Natural killer cell (primary cell): ENCODE measurements at regions not wholly inside any gene's neighbourhood (a gene's known extent, or its start where the extent isn't known, plus 50 kb on each side); places are given as distances from the start of the nearest gene placed in this dataset.
"Not testable (repeated sequence)": the region's sequence is repeated elsewhere in the genome, so short reads cannot be mapped to it uniquely, and the experiment has no call there.

Experiments
- ATAC-seq, 3 donors: fragments of 150-1000 bp in 2 of 3; fragments of 200-7000 bp in 1 of 3; cut with Tn5 transposase; 1 replicate in 1 of 3; 2 replicates in 2 of 3; pipeline ENCODE4 v1.10.0; 2021; ENCODE audit warnings: mild to moderate bottlenecking in 2 of 3, moderate library complexity in 2 of 3
- DNase-seq, 2 donors: peaks; one replicate each; pipeline versions ENCODE4 v3.0.0 to v3.0.0-alpha.2; 2013 to 2021; ENCODE audit warnings: mixed read lengths in 1 of 2
- H3K27ac ChIP-seq: one replicate; pipeline ENCODE4 v1.5.1; 2013; ENCODE audit warnings: mild to moderate bottlenecking, low read length
- H3K27me3 ChIP-seq: one replicate; pipeline ENCODE4 v1.6.1; 2013; ENCODE audit warnings: low read length; ENCODE audit not compliant: control insufficient read depth, insufficient read depth
- H3K36me3 ChIP-seq: one replicate; pipeline ENCODE4 v1.6.1; 2013; ENCODE audit warnings: low read length; ENCODE audit not compliant: control insufficient read depth, insufficient read depth
- H3K4me1 ChIP-seq: one replicate; pipeline ENCODE4 v1.6.1; 2013; ENCODE audit warnings: low read length; ENCODE audit not compliant: control insufficient read depth, insufficient read depth
- H3K4me3 ChIP-seq: one replicate; pipeline ENCODE4 v1.5.1; 2013; ENCODE audit warnings: low read length
- H3K9me3 ChIP-seq: one replicate; pipeline ENCODE4 v1.6.1; 2013; ENCODE audit warnings: low read length; ENCODE audit not compliant: control insufficient read depth, insufficient read depth
- H3K27ac Mint-ChIP-seq, 2 donors: one replicate each; pipeline ENCODE4 v1.8.0; 2022; ENCODE audit warnings: mild to moderate bottlenecking in 2 of 2, mixed read lengths in 2 of 2, moderate library complexity in 1 of 2
- H3K27me3 Mint-ChIP-seq, 2 donors: one replicate each; pipeline ENCODE4 v1.8.0; 2022; ENCODE audit warnings: low read depth in 2 of 2, mixed read lengths in 2 of 2
- H3K36me3 Mint-ChIP-seq: one replicate; pipeline ENCODE4 v1.8.0; 2022; ENCODE audit warnings: mixed read lengths
- H3K4me1 Mint-ChIP-seq, 2 donors: one replicate each; pipeline ENCODE4 v1.8.0; 2022; ENCODE audit warnings: mixed read lengths in 2 of 2
- H3K4me3 Mint-ChIP-seq: one replicate; pipeline ENCODE4 v1.8.0; 2022; ENCODE audit warnings: mild to moderate bottlenecking, moderate library complexity, mixed read lengths
- H3K9me3 Mint-ChIP-seq, 2 donors: one replicate each; pipeline ENCODE4 v1.8.0; 2022; ENCODE audit warnings: mixed read lengths in 2 of 2
- CTCF ChIP-seq: fragments of 200-600 bp; IDR thresholded peaks from one replicate; pipeline ENCODE4 v1.8.0; 2022; ENCODE audit warnings: antibody characterized with exemption
- WGBS: methylation state at CpG from one replicate; pipeline ENCODE4 v1.1.7; 2013; ENCODE audit warnings: missing lambda C conversion rate; ENCODE audit not compliant: insufficient coverage; 5-methylcytosine and 5-hydroxymethylcytosine counted together
- intact Hi-C: fragments of 100-400 bp; cut with micrococcal nuclease; formaldehyde crosslinking; loops from one replicate; pipeline ENCODE4 v1.14.2; 2022

- Mint-ChIP-seq H3K4me3 (no peak overlapping the region), H3K27ac (no peak overlapping the region), H3K36me3 (no peaks in the 10 kb centered on the region), H3K9me3 (peaks cover 6% of the 10 kb centered on the region in 2 donors), H3K27me3 (no peaks in the 10 kb centered on the region), H3K4me1 (peaks cover 5 to 15% of the 10 kb centered on the region in 2 donors)
- no peaks in the 10 kb centered on the region for H3K36me3 ChIP-seq
- peak in 2 of 3 donors; percentile 12 to 72 for ATAC-seq
- H3K27ac ChIP-seq, result no peak overlapping the region
- no peaks in the 10 kb centered on the region for H3K27me3 ChIP-seq
- TF ChIP-seq CTCF, result no peak
- H3K9me3 ChIP-seq, result no peaks in the 10 kb centered on the region
- no peak for DNase-seq
- intact Hi-C loops, result no loop called here
- no peak overlapping the region for H3K4me3 ChIP-seq
- 4% methylated on average over 1 of the region's 1 CpG for WGBS
- H3K4me1 ChIP-seq, result no peaks in the 10 kb centered on the region
Observed at GRCh38 chr6:84575264-84575663, 189.1 kb downstream of the TBX18 start.

- TF ChIP-seq CTCF, result no peak
- no peaks in the 10 kb centered on the region for H3K4me1 ChIP-seq
- Mint-ChIP-seq H3K4me1 (peaks cover 0 to 3% of the 10 kb centered on the region in 2 donors), H3K27me3 (no peaks in the 10 kb centered on the region), H3K4me3 (no peak overlapping the region), H3K9me3 (peaks cover 13 to 20% of the 10 kb centered on the region in 2 donors), H3K27ac (no peak overlapping the region), H3K36me3 (no peaks in the 10 kb centered on the region)
- no peak overlapping the region for H3K4me3 ChIP-seq
- H3K27me3 ChIP-seq, result no peaks in the 10 kb centered on the region
- no peaks in the 10 kb centered on the region for H3K36me3 ChIP-seq
- ATAC-seq (no peak), DNase-seq (no peak)
- no peaks in the 10 kb centered on the region for H3K9me3 ChIP-seq
- intact Hi-C loops, result no loop called here
- H3K27ac ChIP-seq, result no peak overlapping the region
Observed at GRCh38 chr6:84569882-84570281, 194.5 kb downstream of the TBX18 start.

- Histone ChIP-seq H3K27ac (no peak overlapping the region), H3K9me3 (no peaks in the 10 kb centered on the region), H3K4me3 (no peak overlapping the region), H3K4me1 (no peaks in the 10 kb centered on the region), H3K27me3 (no peaks in the 10 kb centered on the region), H3K36me3 (no peaks in the 10 kb centered on the region)
- H3K4me3 Mint-ChIP-seq, result no peak overlapping the region
- ATAC-seq (no peak), DNase-seq (no peak)
- H3K27me3 Mint-ChIP-seq, result no peaks in the 10 kb centered on the region
- intact Hi-C loops, result no loop called here
- TF ChIP-seq CTCF, result no peak
- H3K9me3 Mint-ChIP-seq, result peaks cover 15 to 26% of the 10 kb centered on the region in 2 donors
- H3K36me3 Mint-ChIP-seq, result no peaks in the 10 kb centered on the region
- no peaks in the 10 kb centered on the region for H3K4me1 Mint-ChIP-seq
- H3K27ac Mint-ChIP-seq, result no peak overlapping the region
Observed at GRCh38 chr6:84568971-84569370, 195.4 kb downstream of the TBX18 start.

DNA sequence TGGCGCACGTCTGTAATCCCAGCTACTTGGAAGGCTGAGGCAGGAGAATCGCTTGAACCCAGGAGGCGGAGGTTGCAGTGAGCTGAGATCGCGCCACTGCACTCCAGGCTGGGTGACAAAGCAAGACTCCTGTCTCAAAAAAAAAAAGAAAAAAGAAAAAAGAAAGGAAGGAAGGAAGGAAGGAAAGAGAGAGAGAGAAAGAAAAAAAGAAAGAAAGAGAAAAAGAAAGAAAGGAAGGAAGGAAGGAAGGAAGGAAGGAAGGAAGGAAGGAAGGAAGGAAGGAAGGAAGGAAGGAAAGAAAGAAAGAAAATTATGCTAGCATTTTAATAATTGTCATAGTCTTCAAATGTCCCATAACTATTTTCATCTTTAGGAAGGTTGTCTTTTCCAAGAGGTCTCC, 198.7 kb downstream of the TBX18 start:
- H3K36me3 ChIP-seq, H3K27ac Mint-ChIP-seq, H3K4me3 ChIP-seq, H3K27ac ChIP-seq, H3K36me3 Mint-ChIP-seq, ATAC-seq, H3K27me3 Mint-ChIP-seq, H3K27me3 ChIP-seq, H3K4me1 Mint-ChIP-seq, H3K4me3 Mint-ChIP-seq, DNase-seq, H3K9me3 ChIP-seq, H3K4me1 ChIP-seq, intact Hi-C loops: not testable (repeated sequence)
- H3K9me3 Mint-ChIP-seq, result peaks cover 19 to 37% of the 10 kb centered on the region in 2 donors
- WGBS, result 98% methylated on average over 6 of the region's 6 CpGs
